ENCODE measurements at regions not wholly inside any gene's neighbourhood (a gene's known extent, or its start where the extent isn't known, plus 50 kb on each side); places are given as distances from the start of the nearest gene placed in this dataset.

DNA sequence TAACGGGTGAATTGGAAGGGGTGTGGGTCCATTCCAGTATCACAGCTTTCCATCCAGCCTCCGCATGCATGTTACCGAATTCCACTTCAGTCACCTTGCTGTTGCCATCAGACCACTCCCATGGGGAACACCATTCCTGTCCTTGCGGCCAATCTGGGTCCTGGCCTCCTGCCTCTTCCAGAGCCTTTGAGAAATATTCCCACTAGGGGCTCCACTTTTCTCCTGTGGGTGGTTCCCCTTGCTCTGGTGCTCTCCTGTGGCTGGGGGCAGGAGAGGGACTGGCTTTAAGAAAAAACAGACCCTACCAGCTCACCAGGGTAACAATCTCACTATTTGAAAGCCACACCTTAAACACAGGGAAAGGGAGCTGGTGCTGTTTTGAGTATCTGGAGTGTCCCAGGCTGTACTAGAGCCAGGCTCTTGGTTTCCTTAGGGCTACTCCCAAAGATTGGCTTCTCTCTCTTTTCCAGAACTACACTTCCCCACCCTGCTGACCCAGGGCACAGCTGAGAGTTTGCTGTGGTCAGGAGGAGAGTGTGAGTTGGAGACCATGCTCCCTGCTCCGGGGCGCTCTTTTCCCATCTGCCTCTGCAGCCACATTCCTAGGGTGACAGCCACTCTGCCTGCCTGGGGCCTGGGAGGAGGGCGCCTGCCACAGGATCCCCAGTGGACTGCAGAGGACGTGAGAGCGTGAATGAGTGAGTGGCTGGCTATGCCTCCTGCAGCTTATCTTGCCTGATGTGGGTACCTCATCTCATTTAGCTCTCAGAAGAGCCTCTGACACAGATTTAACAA, 460.8 kb upstream of the HS6ST1 start:
- no peak overlapping the region for H3K27ac ChIP-seq
- no peaks in the 10 kb centered on the region for H3K9me3 ChIP-seq
- TF ChIP-seq, protein P1, sequence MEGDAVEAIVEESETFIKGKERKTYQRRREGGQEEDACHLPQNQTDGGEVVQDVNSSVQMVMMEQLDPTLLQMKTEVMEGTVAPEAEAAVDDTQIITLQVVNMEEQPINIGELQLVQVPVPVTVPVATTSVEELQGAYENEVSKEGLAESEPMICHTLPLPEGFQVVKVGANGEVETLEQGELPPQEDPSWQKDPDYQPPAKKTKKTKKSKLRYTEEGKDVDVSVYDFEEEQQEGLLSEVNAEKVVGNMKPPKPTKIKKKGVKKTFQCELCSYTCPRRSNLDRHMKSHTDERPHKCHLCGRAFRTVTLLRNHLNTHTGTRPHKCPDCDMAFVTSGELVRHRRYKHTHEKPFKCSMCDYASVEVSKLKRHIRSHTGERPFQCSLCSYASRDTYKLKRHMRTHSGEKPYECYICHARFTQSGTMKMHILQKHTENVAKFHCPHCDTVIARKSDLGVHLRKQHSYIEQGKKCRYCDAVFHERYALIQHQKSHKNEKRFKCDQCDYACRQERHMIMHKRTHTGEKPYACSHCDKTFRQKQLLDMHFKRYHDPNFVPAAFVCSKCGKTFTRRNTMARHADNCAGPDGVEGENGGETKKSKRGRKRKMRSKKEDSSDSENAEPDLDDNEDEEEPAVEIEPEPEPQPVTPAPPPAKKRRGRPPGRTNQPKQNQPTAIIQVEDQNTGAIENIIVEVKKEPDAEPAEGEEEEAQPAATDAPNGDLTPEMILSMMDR (IDR thresholded peaks at IDR 0.05) = no peak
- TF ChIP-seq POLR2A (IDR thresholded peaks at IDR 0.05) = no peak
- TF ChIP-seq EP300 (IDR thresholded peaks at IDR 0.05) = no peak
- no peak overlapping the region for H3K4me3 ChIP-seq
- H3K36me3 ChIP-seq = no peaks in the 10 kb centered on the region
- WGBS, 3 donors = 89 to 94% (median 93%) methylated on average over 9 of the region's 9 CpGs
- DNase-seq = peak in 1 of 5 donors; percentile 8
- no peaks in the 10 kb centered on the region for H3K4me1 ChIP-seq (ENCODE audit: insufficient read depth)
- intact Hi-C loops (cut with DNase I) = no loop called here
- H3K27me3 ChIP-seq = no peaks in the 10 kb centered on the region

DNA sequence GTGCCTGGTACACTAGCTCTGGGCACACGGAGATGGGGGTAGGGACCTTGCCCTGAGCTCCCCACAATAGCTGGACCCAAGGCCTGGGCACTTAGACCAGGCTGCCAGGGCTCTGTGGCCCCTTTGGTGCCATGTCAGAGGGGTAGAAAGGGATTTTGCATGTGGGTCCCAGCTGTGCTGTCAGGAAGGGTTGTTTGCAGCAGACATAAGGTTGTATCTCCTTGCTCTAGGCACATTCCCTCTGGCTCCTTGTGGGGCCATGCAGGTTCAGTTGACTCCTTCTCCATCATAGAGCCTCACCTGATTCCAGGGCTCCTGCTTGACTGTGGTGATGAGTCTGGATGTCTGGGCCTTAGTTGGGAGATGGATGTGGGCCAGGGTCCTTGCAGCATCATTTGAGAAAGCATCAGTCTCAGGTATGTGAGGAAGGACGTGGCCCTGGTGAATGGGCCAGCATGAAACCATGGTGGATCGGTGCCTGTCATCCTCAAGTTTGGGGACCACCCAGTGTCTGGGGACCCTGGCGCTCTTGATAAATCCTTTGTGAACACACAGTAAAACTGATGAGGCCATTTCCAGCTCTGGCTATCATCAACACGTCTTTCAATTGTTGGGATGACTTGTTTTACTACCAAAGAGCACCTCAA, 461.9 kb upstream of the HS6ST1 start:
- intact Hi-C loops (cut with DNase I) = no loop called here
- 93 to 97% (median 95%) methylated on average over 5 of the region's 5 CpGs for WGBS, 3 donors

DNA sequence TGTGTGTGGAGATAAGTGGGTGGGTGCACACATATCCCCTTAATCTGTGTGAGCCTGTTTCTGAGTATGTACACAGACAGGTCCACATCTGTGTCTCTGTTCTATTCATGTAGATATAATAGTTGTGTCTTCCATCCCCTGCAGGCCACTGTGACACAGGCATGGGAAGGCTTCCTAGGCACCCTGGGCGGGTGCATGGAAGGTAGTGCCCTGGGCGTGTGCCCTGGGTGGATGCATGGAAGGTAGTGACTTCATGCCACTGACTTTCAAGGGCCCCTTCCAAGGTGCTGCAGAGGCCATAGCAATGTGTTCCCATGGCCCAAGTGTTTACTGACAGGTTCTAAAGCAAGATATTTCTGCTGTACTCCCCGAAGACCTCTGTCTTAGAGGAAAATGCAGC, 462.5 kb upstream of the HS6ST1 start:
- peak in 1 of 5 donors; percentile 1 for DNase-seq
- 86 to 95% (median 88%) methylated on average over 3 of the region's 3 CpGs for WGBS, 3 donors
- no peaks in the 10 kb centered on the region for H3K9me3 ChIP-seq
- H3K27me3 ChIP-seq = no peaks in the 10 kb centered on the region
- no peak overlapping the region for H3K27ac ChIP-seq
- H3K4me3 ChIP-seq = no peak overlapping the region
- H3K4me1 ChIP-seq (ENCODE audit: insufficient read depth) = no peaks in the 10 kb centered on the region
- intact Hi-C loops (cut with DNase I) = no loop called here
- TF ChIP-seq, protein P1 (IDR thresholded peaks at IDR 0.05) = no peak
- TF ChIP-seq POLR2A (IDR thresholded peaks at IDR 0.05) (no peak), EP300 (IDR thresholded peaks at IDR 0.05) (no peak)
- H3K36me3 ChIP-seq = no peaks in the 10 kb centered on the region

More for the DNA sequence above, 461.9 kb upstream of the HS6ST1 start:
- TF ChIP-seq POLR2A (IDR thresholded peaks at IDR 0.05) (no peak), EP300 (IDR thresholded peaks at IDR 0.05) (no peak)
- TF ChIP-seq, protein P1 (IDR thresholded peaks at IDR 0.05) = no peak
- Histone ChIP-seq H3K36me3 (no peaks in the 10 kb centered on the region), H3K4me3 (no peak overlapping the region), H3K27me3 (no peaks in the 10 kb centered on the region), H3K27ac (no peak overlapping the region), H3K9me3 (no peaks in the 10 kb centered on the region), H3K4me1 (ENCODE audit: insufficient read depth) (no peaks in the 10 kb centered on the region)
- DNase-seq = peak in 1 of 5 donors; percentile 8

DNA sequence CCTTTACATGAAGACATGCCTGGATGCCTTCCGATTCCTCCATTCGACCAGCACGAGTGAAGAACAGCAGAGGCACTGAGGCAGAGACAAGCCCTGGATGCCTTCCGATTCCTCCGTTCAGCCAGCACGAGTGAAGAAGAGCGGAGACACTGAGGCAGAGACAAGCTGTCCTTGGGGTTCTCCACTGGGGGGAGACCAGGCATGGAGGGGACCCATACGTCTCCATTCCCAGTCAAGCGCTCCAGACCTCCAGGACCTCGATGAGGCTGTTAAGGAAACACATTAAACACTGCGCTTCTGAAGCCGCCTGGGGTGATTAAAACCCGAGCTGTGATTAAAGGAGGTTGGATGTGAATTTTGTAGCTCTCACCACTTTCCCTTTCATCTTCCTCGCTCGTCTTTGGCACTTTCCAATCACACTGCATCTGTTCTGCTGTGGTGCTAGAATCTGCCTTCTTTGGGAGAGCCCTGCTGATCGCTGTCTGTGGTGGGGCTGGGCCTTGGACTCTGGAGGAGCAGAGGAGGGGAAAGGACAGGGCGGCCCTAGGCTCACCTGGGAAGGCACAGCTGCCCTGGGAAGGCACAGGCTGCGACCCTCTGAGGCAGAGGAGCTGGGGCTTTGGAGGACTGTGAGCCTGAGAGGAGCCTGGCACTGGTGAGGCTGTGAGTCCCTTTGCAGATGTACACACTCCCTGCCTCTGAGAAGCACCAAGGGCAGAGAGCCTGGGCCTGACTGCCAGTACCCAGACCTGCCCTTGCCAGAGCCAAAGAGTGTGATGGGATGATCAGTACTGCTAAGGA, 463.1 kb upstream of the HS6ST1 start:
- Histone ChIP-seq H3K9me3 (no peaks in the 10 kb centered on the region), H3K27ac (no peak overlapping the region), H3K36me3 (no peaks in the 10 kb centered on the region), H3K4me3 (no peak overlapping the region), H3K4me1 (ENCODE audit: insufficient read depth) (no peaks in the 10 kb centered on the region), H3K27me3 (no peaks in the 10 kb centered on the region)
- peak in 1 of 5 donors; percentile 14 for DNase-seq
- intact Hi-C loops (cut with DNase I) = no loop called here
- 75 to 83% (median 78%) methylated on average over 18 of the region's 18 CpGs for WGBS, 3 donors
- TF ChIP-seq, protein P1 (IDR thresholded peaks at IDR 0.05) = no peak
- TF ChIP-seq POLR2A (IDR thresholded peaks at IDR 0.05) = no peak
- no peak for TF ChIP-seq EP300 (IDR thresholded peaks at IDR 0.05)

All from ovary (tissue), 7 donors.